ENCODE measurements at regions not wholly inside any gene's neighbourhood (a gene's known extent, or its start where the extent isn't known, plus 50 kb on each side); places are given as distances from the start of the nearest gene placed in this dataset.
"Not testable (repeated sequence)": the region's sequence is repeated elsewhere in the genome, so short reads cannot be mapped to it uniquely, and the experiment has no call there.

DNA sequence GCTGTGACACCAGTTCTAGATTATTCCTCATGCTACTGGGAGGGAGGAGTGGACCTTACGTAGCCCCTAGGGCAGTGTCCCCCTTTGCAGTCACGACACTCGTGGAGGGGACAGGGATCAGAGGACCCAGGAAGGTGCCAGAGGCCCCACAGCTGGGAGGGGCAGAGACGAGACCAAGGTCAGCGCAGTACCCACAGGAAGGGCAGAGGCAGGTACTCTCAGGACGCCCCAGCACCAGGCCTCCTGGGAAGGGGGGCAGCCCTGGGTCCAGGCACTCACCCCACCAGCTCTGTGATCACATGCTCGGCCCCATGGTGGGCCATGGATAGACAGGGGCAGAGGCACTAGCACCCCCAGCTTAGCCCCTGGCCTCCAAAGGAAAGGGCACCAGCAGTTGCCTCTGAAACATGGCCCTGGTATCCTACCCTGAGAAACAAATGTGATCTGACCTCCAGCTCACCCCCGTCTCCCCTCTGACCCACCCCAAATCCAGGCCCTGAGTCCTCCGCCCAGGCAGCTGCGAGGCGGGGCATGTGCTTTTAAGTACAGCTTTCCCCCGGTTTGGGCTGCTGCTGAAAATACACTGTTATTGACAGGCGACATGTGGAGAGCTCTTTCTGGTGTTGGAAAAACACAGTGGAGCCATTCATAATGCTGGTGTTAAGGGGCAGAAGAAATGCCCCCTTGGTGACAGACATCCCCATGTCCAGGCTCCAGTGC lies 361.9 kb downstream of the C16orf95 start:
- no peak for DNase-seq (ENCODE audit: low read depth in 2 of 2)

DNA sequence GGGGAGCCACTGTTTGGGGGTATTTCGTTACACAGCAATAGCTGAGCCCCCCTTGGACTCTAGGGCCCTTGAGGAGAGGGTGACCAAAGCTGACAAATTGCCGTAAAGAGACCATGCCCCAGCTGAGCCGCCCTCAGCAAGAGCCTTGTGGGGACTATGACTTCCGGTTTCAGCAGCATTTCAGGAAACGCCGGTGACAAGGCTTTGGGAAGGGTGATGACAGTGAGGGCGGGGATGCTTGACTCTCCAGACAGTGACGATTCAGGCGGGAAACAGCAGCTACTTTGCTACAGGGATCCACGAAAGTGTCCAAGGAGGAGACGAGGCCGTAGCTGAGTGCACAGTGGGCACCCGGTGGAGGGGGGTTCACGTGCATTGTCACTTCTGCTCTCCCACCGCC lies 360.8 kb downstream of the C16orf95 start:
- DNase-seq (ENCODE audit: low read depth in 2 of 2) = no peak

DNA sequence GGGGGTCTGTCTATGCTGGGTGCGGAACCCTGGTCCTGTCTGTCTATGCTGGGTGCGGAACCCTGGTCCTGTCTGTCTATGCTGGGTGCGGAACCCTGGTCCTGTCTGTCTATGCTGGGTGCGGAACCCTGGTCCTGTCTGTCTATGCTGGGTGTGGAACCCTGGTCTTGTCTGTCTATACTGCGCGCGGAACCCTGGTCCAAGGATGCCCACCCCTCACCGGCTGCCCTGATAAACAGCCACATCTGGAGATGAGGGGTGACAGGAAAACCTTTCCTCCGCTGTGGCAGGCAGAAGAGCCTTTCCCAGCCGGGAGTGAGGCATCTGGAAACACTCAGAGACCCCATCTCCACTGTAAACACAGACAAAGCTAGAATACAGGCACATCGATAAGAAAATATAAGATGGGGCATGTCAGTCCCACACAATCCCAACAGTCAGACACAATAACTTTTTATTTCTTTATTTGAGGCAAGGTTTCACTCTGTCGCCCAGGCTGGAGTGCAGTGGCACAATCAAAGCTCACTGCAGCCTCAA lies 359.5 kb downstream of the C16orf95 start:
- not testable (repeated sequence) for DNase-seq (ENCODE audit: low read depth in 2 of 2)

DNA sequence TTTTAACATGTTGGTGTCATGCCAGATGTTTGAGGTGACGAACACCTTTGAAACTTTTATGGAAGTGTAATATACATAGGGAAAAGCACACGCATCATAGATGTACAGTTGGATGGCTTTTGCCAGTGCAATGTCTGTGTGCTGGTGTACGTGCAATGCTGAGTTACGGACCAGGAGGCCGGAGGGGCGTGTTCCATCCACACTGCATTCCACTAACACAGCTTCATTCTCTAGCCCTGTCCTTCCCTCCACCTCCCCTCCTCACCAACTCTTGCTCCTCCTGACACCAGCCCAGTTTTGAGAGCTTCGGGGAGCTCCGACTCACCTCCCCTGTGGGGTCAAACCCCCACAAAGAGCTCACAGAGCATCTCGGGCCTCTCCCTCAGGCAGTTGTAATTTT lies 358.8 kb downstream of the C16orf95 start:
- DNase-seq (ENCODE audit: low read depth in 2 of 2) = no peak

DNA sequence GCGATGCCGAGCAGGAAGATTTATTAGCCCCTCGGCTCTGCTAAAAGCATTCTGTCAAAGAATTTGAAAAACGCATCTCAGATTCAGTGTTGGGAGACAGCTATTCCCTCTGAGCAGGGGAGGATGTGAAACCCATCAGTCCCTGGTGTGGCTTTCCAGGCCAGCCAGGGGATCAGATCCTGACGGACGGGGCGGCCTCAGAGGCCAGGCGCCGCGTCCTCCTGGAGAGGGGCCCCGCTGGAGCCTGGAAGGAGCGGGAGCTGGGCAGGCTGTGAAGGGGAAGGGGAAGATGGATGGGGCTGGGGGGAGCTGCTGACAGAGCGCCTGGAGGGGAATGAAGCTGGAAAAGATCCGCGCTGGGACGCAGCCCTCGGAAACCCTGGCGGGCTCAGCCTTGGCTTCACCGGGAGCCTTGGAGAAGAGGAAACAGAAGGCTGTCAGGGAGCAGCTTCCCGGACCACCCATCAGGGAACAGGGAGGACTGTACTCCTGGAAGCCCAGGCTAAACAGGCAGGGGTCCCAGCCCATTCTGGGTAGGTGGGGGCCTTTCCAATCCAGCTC lies 358.0 kb downstream of the C16orf95 start:
- DNase-seq (ENCODE audit: low read depth in 2 of 2) = no peak

DNA sequence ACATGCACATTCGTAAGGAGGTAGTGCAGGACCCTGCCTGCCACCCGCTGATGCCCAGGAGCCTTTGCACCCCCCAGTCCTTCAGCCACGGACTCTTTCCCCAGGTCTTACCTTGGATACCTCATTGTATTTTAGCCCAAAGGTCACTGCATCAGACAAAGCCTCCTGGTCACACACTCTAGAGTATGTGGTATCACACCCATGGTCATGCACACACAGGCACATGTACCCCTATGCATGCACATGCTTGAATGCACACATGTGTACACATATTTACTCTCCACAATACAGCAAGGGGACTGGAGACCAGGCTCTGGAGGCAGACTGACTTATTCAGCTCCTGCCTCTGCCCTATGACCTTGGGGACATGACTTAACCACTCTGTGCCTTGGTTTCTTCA lies 357.5 kb downstream of the C16orf95 start:
- DNase-seq (ENCODE audit: low read depth in 2 of 2) = no peak

DNA sequence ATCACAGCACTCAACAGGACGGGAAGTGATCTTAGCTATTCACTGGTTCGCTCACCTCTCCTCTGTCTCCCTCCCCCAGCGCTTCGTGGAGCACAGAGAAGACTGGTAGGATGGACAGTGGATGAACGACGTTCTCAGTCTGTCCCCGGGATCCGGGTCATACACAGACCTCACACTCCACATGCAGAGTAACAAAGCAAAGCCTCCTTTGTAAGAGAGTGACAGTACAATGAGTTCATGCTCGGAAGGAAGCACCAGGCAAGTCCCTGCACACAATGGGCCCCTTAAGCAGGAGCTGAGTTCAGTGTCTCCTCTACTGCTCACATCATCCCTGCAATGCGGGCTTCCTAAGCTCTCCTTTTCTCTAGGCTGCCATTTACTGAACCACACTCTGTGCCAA lies 356.9 kb downstream of the C16orf95 start:
- DNase-seq (ENCODE audit: low read depth in 2 of 2) = no peak

DNA sequence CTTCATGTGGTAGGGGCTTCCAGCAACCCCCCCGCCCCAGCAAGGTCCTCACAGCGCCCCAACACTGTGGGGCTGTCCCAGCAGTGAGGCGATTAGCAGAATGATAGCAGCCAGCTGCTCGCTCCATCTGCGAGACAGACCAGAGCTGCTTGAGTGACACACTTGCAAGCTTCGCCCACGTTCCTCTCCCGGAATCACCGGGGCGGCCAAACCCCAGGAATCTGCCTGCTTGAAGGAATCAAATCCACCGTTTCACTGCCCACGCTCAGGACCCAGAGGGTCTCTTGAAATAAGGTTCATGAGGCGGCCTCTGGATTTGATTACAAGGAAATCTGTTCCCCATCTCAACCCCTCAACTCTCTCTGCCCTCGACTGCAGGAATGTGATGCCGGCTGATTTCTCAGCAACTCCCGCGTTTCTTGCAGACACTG lies 356.0 kb downstream of the C16orf95 start:
- DNase-seq (ENCODE audit: low read depth in 2 of 2) = no peak

DNA sequence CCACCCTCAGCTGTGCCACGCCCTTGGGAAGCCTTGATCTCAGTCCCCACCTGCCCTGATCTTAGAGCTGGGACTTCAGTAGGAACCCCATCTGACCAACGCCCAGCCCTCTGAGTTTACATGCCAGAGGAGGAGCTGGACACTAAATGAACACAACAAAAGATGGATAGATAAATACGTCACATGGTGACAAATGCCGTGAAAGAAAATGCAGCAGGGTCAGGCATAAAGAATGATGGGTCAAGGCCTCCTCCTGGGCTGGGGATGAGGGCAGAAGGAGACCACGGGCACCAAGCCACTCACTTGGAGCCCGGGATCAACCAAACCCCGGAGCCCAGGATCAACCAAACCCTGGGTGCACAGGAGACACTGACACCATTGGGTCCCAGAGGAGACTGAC lies 354.9 kb downstream of the C16orf95 start:
- no peak for DNase-seq (ENCODE audit: low read depth in 2 of 2)

DNA sequence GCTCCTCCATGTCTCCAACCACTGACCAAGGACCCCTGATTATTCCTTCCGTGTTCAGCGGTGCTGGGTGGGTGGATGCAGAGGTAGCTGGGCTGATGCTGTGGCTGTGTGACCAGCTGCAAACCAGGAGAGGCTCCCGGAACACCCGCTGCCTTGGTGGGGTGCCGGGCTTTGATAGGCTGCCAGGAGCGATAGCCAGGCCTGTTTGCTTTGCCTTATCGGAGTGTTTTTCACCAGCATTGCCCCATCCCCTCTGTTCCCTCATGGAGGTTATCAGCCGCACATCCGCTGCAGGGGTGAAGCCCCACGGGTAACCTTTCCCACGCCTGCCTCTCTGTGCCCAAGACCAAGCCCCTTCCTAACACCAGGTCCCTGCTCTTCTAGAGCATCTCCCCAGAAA lies 354.3 kb downstream of the C16orf95 start:
- DNase-seq (ENCODE audit: low read depth in 2 of 2) = no peak

DNA sequence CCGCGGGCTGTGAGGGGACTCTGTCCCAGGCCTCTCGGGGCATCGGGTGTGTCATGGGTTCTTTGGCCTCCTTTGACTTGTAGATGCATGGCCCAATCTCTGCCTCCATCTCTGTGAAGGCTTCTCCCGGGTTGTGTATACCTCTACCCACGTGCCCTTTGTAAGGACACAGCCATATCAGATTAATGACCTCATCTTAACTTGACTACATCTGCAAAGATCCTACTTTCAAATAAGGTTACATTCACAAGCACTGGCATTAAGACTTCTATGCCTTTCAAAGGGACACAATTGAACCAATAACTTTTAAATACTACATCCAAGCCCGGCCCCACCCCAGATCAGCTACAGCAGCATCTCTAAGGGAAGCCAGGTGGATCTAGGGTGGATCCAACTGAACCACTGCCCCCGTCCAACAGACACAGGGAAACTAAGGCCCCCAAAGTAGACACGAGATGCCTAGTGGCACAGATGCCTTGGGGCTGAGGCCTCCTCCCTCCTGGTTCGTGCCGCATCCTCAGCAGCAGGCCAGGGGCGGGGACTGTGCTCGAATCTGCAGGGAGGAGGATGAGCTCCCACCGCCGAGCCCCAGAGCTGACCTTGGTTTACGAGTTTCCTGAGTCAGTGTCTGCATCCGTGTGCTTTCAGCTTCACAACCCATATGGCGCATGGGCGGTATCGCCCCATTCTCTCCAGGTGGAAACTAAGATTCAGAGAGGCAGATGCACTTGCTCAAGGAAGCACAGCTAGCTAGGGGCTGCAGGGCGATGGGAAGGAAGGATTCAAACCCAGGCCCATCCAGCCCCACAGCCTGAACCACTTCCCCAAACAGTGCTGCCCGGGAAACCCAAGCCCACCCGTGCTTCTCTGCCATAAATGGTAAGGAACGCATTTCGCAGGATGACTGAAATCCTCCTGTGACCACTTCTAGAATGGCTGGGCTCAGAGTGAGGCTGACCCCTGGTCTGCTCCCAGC lies 353.3 kb downstream of the C16orf95 start:
- DNase-seq (ENCODE audit: low read depth in 2 of 2) = no peak

DNA sequence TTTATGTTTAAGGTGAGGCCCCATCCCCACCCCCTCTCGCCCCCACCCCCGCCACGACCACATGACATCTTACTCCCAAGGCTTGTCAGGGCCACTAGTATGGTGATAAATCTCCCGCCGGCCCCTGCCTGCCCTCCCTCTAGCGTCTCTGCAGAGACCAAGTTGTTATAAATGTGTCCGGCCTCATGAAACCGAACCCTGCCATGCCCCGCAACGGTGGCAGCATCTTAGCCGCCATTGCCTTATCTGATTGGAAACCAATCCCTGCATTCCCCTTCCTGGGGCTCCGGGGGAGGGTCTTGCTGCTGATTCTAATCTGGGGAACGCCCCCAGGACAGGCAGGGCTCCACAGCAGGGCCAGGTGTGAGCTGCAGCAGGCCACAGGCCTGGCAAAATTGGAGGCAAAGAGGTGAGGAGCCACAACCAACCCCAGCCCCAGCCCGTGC lies 352.4 kb downstream of the C16orf95 start:
- DNase-seq (ENCODE audit: low read depth in 2 of 2) = no peak

DNA sequence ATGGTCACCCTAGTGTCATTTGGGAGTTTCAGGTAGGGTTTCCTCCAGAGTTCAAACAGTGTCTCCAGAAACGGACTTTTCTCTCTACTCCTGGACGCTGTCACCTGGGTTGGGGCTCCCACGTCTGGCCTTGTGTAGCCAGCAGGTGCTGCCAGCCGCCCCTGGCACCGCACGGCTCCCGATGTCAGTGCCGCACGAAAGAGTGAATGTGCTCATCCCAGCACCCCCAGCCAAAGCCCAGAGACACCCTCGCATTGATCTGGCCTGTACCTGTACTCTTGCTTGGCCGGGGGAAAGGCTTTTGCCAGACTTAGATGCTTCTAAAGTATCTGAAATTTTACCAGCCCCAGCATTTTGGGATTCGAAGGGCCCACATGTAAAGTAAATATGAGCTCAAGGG lies 351.9 kb downstream of the C16orf95 start:
- DNase-seq (ENCODE audit: low read depth in 2 of 2) = no peak

DNA sequence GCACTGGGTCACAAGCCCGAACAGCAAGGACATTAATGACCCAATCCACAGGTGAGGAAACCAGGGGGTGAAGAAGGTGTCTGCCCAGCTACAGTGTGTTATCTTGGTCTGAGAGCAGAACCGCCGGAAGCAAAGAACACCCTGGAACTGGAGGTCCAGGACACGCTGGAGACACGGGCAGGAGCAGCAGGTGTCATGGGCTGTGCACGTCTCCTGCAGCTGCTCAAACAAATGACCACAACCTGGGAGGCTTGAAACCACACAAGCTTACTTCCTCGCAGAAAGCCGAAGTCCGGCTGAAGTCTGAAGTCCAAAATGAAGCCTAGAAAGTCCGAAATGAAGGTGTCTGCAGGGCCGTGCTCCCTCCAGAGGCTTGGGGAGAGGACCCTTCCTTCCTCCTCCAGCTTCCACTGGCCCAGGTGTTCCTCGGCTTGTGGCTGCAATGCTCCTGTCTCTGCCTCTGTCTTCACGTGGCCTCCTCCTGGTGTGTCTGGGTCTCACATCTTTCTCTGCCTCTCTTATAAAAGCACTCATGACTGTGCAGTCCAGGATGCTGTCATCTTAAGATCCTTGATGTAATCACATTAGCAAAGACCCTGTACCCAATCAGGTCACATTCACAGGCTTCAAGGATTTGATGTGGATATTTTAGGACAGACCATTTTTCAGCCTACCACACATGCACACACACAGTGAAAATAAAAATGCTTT lies 351.2 kb downstream of the C16orf95 start:
- no peak for DNase-seq (ENCODE audit: low read depth in 2 of 2)

DNA sequence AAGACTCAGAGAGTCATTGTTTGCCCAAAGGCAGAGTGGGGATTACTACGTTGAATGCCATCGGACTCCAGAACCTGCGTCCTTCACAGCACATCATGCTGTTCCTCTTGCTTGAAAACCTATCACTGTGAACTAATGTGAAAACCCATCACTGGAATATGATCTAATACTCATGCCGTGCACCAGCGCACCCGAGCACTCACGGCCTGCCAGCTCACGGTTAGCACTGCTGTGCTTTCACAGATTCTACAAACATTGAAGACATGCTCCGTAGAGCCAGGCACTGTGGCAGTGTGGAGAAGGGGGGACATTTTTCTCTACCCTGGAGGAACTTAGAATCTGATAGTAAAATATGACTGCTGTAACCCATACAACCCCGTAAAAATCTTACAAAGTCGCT lies 350.4 kb downstream of the C16orf95 start:
- DNase-seq (ENCODE audit: low read depth in 2 of 2) = no peak

DNA sequence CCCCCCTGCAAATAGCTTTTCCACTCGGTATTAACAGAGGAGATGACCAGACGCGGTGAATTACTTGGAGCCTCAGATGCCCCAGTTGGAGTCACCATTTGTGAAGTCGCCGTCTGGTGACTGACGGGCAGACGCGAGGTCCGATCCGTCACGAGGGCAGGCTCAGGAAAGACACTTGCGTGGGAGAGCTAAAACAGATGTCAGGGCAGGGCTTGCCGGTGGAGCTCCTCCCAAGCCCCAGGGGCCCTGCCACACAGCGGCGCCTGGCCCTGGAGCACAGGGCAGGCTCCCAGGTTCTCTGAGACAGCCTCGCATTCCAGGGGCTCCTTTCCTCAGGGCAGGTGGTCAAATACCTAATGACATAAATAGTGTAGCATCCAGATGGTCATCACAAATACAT lies 348.3 kb downstream of the C16orf95 start:
- no peak for DNase-seq (ENCODE audit: low read depth in 2 of 2)

DNA sequence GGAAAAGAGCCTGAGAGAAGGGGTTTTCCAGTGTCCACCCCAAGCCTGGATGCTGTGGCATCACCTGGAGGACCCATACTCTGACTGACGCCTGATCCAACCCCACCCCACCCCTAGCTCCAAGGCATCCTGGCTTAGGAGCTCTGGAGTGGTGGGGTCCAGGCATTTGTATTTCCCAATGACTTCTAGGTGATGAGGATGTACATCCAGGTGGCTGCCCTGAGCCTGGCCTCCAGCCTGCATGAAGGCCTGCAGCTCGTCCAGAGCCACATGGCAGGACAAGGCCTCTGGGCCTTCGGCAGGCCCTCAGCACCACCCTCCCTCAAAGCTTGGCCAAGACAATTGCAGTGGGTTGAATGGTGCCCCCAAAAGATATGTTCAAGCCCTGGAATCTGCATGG lies 347.5 kb downstream of the C16orf95 start:
- no peak for DNase-seq (ENCODE audit: low read depth in 2 of 2)

DNA sequence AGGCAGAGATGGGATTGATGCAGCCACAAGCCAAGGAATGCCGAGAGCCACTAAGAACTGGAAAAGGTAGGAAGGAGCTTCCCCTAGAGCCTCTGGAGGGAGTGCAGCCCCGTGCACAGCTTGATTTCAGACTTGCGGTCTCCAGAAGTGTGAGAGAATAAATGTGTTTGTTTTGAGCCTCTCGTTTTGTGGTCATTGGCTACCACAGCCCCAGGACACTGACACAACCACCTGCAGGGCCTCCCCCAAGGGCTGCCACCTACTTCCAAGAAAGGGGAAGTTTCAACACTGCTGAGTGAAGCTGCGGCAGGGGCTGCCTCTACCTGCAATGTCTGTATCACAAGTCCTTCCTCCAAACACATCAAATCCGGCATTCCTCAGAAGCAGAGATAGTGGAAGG lies 346.9 kb downstream of the C16orf95 start:
- DNase-seq (ENCODE audit: low read depth in 2 of 2) = no peak

DNA sequence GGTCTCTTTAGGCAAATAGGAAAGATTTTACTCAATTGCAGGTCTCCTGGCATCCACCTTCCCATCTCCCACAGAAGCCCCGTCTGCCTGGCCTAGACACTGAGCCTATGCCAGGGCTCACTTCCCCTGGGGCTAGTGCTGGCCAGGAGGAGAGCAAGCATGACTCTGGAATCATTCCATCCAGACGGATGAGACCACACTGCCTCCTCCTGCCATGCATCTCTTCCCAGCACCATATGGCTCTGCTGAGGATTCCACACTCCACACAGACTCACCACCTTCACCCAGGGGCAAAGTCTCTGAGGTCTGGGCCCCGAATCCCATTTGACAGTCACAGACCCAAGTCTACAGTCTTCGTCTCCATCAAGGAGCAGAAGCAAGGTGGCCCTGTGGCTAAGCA lies 346.5 kb downstream of the C16orf95 start:
- no peak for DNase-seq (ENCODE audit: low read depth in 2 of 2)

DNA sequence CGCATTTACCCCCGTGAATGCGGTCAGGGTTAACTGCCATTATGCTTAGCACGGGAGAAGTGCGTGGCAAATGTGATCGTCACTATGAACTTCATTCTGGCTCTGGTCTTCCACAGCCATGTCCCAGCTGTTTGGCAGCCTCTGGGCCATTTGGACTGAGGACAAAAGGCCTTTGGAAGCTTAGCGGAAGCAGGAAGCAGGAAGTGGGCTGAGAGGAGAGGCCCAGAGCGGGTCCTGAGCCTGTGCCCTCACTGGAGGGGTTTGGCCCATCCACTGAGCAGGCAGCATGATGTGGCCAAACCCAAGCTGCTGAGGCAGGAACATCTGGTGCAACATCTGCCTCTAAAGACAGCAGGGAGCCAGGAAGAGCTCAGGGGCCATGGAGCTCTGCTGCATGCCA lies 345.9 kb downstream of the C16orf95 start:
- no peak for DNase-seq (ENCODE audit: low read depth in 2 of 2)

DNA sequence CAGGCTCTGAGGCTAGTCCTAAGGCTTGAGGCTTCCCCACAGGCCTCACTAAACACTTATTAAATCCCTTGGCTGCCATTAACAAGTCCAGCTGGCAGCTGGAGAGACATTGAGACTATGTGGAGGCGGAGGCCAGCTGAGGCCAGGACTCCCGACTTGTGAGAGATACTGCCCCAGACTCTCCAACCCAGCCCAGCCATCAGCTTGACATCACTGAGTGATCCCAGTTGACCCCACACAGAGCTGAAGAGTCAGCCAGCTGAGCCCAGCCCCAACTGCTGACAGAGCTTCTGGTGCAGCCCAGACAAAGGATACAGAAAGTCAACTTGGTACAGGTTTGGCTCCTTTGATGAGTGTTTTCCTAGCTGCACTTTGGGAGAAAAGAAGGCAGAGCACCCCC lies 343.1 kb downstream of the C16orf95 start:
- DNase-seq (ENCODE audit: low read depth in 2 of 2) = no peak

DNA sequence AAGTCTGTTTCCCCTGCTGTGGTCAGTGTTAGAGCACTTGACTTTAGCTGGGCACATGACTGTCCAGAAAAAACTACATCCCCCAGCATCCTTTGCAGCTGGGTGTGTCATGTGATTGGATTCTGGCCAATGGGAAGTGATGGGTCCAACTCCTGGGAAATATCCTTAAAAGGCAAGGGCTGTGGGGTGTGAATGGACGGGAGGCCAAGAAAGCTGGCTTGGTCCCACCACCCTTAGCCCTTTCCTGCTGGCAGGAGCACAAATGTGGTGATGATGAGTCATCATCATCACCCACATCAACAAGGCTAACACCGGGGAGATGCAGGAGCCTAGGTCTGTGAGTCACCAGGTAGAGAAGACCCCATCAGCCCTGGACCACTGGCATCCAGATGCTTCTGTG lies 341.7 kb downstream of the C16orf95 start:
- DNase-seq (ENCODE audit: low read depth in 2 of 2) = no peak

Measured in stimulated activated CD8-positive, alpha-beta memory T cell treated with anti-CD3 and anti-CD28 coated beads, Interleukin-15, amount 100 ng/mL, for 48 hours (primary cell).